ENCODE measurements at regions not wholly inside any gene's neighbourhood (a gene's known extent, or its start where the extent isn't known, plus 50 kb on each side); places are given as distances from the start of the nearest gene placed in this dataset.

DNA sequence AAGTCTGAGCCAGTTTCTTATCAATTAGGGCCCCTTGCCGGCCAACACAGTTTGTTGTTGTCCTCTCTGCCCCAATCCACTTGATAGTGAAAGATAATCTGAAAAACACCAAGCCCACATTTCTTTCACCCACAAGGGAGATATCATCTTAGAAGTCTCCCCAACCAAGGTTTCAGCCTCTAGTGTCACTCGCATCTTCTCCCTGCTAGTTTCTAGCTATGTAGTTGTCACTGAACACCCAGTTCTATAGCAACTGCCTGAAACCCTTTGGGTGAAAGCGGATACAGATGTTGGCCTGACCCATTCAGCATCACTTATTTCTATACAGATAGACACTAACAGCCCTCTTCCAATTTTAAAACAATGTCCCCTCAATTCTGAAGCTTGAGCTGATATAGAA lies 116.3 kb downstream of the BMP15 start:
- no peak for TF ChIP-seq POLR2A (IDR thresholded peaks at IDR 0.05)
- TF ChIP-seq, protein P1, sequence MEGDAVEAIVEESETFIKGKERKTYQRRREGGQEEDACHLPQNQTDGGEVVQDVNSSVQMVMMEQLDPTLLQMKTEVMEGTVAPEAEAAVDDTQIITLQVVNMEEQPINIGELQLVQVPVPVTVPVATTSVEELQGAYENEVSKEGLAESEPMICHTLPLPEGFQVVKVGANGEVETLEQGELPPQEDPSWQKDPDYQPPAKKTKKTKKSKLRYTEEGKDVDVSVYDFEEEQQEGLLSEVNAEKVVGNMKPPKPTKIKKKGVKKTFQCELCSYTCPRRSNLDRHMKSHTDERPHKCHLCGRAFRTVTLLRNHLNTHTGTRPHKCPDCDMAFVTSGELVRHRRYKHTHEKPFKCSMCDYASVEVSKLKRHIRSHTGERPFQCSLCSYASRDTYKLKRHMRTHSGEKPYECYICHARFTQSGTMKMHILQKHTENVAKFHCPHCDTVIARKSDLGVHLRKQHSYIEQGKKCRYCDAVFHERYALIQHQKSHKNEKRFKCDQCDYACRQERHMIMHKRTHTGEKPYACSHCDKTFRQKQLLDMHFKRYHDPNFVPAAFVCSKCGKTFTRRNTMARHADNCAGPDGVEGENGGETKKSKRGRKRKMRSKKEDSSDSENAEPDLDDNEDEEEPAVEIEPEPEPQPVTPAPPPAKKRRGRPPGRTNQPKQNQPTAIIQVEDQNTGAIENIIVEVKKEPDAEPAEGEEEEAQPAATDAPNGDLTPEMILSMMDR (IDR thresholded peaks at IDR 0.05): no peak
- TF ChIP-seq EP300 (IDR thresholded peaks at IDR 0.05; ENCODE audit: low read depth): no peak
- no peak for TF ChIP-seq POLR2AphosphoS5 (IDR thresholded peaks at IDR 0.05)
